Omental fat pad (tissue), 3 donors: ENCODE measurements at regions not wholly inside any gene's neighbourhood (a gene's known extent, or its start where the extent isn't known, plus 50 kb on each side); places are given as distances from the start of the nearest gene placed in this dataset.
"Not testable (repeated sequence)": the region's sequence is repeated elsewhere in the genome, so short reads cannot be mapped to it uniquely, and the experiment has no call there.

Experiments
- ATAC-seq: fragments of 150-250 bp; one replicate; pipeline ENCODE4 v1.9.1; 2016; ENCODE audit warnings: mild to moderate bottlenecking, moderate library complexity; ENCODE audit not compliant: low FRiP score
- DNase-seq: peaks from one replicate; pipeline ENCODE4 v3.0.0-alpha.2; 2019; ENCODE audit warnings: low spot score
- TF ChIP-seq, protein P1 (sequence below), 3 donors: fragments of 450-650 bp; IDR thresholded peaks; one replicate each; pipeline ENCODE4 v1.5.1; 2016 to 2017; ENCODE audit warnings: antibody characterized with exemption in 3 of 3, mild to moderate bottlenecking in 3 of 3, moderate library complexity in 2 of 3

DNA sequence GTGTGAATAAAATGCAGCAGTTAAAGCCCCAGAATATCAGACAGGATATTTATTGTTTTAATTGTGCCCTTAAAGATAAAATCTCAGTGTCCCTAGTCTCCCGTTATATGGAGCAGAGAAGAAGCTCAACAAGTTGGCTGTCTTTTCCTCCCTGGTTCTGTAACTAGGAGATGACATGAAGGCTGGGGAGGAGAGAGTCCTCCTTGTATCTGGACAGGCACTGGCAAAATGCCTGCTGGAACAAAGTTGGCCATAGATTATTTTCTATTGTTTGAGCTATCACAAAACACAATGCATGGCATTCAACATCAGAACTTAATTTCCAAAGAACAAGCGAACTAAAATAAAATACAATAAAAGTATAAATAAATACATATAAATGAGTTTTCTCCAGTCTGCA, 694.9 kb upstream of the KCND2 start:
- ATAC-seq (no peak), DNase-seq (no peak)
- TF ChIP-seq, protein P1, sequence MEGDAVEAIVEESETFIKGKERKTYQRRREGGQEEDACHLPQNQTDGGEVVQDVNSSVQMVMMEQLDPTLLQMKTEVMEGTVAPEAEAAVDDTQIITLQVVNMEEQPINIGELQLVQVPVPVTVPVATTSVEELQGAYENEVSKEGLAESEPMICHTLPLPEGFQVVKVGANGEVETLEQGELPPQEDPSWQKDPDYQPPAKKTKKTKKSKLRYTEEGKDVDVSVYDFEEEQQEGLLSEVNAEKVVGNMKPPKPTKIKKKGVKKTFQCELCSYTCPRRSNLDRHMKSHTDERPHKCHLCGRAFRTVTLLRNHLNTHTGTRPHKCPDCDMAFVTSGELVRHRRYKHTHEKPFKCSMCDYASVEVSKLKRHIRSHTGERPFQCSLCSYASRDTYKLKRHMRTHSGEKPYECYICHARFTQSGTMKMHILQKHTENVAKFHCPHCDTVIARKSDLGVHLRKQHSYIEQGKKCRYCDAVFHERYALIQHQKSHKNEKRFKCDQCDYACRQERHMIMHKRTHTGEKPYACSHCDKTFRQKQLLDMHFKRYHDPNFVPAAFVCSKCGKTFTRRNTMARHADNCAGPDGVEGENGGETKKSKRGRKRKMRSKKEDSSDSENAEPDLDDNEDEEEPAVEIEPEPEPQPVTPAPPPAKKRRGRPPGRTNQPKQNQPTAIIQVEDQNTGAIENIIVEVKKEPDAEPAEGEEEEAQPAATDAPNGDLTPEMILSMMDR (IDR thresholded peaks at IDR 0.05): no peak

DNA sequence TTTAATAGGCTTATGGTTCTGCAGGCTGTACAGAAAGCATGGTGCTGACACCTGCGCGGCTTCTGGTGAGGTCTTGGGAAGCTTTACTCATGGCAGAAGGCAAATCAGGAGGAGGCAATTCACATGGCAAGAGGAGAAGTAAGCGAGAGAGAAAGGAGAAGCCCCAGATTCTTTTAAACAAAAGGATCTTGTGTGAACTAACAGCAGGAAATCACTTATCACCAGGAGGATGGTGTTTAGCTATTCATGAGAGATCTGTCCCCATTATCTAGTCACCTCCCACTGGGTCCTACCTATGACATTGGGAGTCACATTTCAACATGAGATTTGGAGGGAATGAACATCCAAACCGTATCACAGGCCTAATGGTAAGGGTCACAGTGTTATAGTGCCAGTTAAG, 678.0 kb upstream of the KCND2 start:
- DNase-seq (no peak), ATAC-seq (no peak)
- TF ChIP-seq, protein P1 (IDR thresholded peaks at IDR 0.05): no peak

DNA sequence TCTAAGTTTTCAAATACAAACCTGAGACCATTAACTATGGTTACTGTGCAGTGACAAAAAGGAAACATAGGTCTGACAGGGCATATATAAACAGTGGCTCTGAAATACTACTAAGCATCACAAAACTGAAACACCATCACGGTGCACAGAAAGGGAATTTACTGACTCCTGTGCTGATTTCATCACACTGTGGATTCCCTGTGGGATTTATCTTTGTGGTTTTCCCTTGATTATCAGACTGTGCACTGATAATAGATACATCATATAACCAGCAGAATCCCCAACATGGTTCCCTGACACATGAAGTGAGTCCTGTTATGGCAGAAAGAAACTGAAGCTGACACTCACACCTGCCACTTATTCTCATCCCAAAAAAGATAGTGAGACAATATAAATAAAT, 676.3 kb upstream of the KCND2 start:
- no peak for ATAC-seq
- TF ChIP-seq, protein P1 (IDR thresholded peaks at IDR 0.05): no peak
- no peak for DNase-seq

DNA sequence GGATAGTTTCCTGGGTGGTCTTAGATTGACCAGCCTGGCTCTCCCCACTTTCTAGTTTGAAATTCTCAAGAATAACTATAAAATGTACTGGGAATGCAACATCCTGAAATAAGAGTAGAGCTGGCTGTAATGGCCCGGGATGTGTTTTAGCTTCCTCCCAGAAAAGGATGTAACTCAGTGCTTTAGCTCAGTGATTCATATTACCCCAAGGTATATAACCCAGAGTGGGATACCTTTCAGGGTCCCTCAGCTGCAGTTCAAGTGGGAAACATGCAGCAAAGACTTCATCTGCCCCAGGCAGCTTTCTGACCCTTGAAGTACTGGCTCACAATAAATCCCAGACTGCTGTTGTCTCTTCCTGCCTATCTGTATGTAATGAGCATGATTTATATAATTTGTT, 666.7 kb upstream of the KCND2 start:
- no peak for ATAC-seq
- TF ChIP-seq, protein P1 (IDR thresholded peaks at IDR 0.05): no peak
- no peak for DNase-seq

DNA sequence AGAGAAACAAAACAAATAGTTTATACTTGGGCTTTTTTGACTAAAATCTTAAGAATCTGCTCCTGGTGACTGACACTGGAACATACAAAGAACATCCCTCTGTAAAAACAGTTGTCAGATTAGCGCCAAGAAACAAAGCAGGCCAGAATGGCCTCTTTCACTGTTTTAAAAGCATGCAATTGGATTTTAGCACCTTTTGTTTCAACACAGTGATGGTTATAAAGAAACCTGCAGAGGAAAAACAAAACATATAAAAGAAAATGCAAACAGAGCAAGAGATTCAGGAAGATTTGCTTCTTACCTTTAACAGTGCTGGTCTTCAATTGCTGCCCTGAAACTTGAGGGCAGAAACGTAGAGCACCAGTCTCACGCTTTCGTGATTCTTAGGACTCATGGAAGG, 652.2 kb upstream of the KCND2 start:
- no peak for ATAC-seq
- no peak for DNase-seq
- TF ChIP-seq, protein P1 (IDR thresholded peaks at IDR 0.05): no peak

DNA sequence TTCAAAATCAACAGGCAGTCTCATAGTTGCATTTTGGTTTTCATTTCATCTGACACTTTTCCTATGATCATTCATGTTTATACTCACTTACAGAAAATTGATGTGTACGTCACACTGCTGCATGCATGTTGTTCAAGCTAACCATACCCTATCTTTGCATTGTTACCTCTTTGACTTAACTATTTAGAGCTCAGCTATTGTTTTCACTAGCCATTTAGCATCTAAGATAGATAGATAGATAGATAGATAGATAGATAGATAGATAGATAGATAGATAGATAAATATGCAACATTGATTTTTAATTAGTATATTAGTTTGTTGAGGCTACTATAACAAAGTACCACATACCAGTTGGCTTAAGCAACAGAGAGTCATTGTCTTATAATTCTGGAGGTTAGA, 649.5 kb upstream of the KCND2 start:
- DNase-seq (no peak), ATAC-seq (no peak)
- TF ChIP-seq, protein P1 (IDR thresholded peaks at IDR 0.05): no peak

DNA sequence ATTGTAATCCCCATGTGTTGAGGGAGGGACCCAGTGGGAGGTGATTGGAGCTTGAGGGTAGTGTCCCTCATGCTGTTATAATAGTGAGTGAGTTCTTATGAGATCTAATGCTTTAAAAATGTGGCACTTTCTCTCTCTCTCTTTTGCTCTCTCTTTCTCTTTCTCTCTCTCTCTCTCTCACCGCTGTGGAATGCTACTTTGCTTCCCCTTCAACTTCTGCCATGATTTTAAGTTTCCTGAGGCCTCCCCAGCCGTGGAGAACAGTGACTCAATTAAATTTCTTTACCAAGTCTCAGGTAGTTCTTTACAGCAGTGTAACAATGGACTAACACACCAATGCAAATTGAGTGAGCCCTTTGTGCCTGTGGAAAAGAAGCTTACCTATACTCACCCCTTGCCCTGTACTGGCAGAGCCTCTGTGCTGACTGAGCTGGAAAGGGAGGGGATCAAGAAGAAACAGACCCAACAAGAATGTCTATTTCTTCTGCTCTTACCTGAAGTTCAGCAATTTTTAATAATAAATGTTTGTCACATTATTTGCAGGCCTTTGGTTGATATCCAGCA, 642.5 kb upstream of the KCND2 start:
- DNase-seq (no peak), ATAC-seq (no peak)
- TF ChIP-seq, protein P1 (IDR thresholded peaks at IDR 0.05): no peak

DNA sequence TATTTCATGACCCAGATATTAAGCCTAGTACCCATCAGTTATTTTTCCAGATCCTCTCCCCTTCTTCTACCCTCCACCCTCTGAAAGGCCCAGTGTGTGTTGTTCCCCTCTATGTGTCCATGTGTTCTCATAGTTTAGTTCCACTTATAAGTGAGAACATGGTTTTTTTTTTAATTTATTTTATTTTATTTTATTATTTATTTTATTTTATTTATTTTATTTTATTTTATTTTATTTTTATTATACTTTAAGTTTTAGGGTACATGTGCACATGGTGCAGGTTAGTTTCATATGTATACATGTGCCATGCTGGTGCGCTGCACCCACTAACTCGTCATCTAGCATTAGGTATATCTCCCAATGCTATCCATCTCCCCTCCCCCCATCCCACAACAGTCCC, 639.2 kb upstream of the KCND2 start:
- DNase-seq, ATAC-seq: not testable (repeated sequence)
